Lung (tissue), 11 donors: ENCODE measurements at regions not wholly inside any gene's neighbourhood (a gene's known extent, or its start where the extent isn't known, plus 50 kb on each side); places are given as distances from the start of the nearest gene placed in this dataset.

Experiments used
- ATAC-seq: fragments of 200-7000 bp; cut with Tn5 transposase; one replicate; pipeline ENCODE4 v1.9.1; 2020; ENCODE audit warnings: moderate number of reproducible peaks; ENCODE audit not compliant: insufficient read depth, low FRiP score
- DNase-seq, 3 donors: peaks; one replicate each; pipeline ENCODE4 v3.0.0-alpha.2; 2013 to 2017
- H3K27ac ChIP-seq, 2 donors: one replicate each; pipeline ENCODE4 v1.5.1; 2013; ENCODE audit warnings: mild to moderate bottlenecking in 2 of 2, moderate library complexity in 2 of 2, control low read depth in 1 of 2, inconsistent platforms in 1 of 2, low read depth in 1 of 2, low read length in 1 of 2
- H3K27me3 ChIP-seq, 3 donors: one replicate each; pipeline ENCODE4 v1.5.1; 2013; ENCODE audit warnings: low read length in 2 of 3; ENCODE audit not compliant: control insufficient read depth in 3 of 3, insufficient read depth in 3 of 3
- H3K36me3 ChIP-seq, 4 donors: one replicate each; pipeline ENCODE4 v1.5.1; 2013; ENCODE audit warnings: low read length in 4 of 4, mild to moderate bottlenecking in 1 of 4, moderate library complexity in 1 of 4; ENCODE audit not compliant: control insufficient read depth in 4 of 4, insufficient read depth in 4 of 4
- H3K4me1 ChIP-seq, 5 donors: one replicate each; pipeline ENCODE4 v1.5.1; 2013; ENCODE audit warnings: low read length in 5 of 5, mild to moderate bottlenecking in 2 of 5, moderate library complexity in 1 of 5; ENCODE audit not compliant: control insufficient read depth in 5 of 5, insufficient read depth in 5 of 5
- H3K4me3 ChIP-seq: one replicate; pipeline ENCODE4 v1.5.1; 2013; ENCODE audit warnings: mild to moderate bottlenecking, control low read depth, moderate library complexity
- H3K9ac ChIP-seq, 2 donors: one replicate each; pipeline ENCODE4 v1.5.1; 2013; ENCODE audit warnings: low read length in 2 of 2, control low read depth in 1 of 2; ENCODE audit not compliant: insufficient read depth in 1 of 2
- H3K9me3 ChIP-seq, 4 donors: one replicate each; pipeline ENCODE4 v1.5.1; 2013; ENCODE audit warnings: low read length in 3 of 4, mild to moderate bottlenecking in 1 of 4, moderate library complexity in 1 of 4; ENCODE audit not compliant: control insufficient read depth in 4 of 4, insufficient read depth in 3 of 4
- WGBS, 2 donors: extraction: QIAGEN DNeasy Blood & Tissue Kit; methylation state at CpG; one replicate each; pipeline ENCODE4 v1.1.7; 2013; 5-methylcytosine and 5-hydroxymethylcytosine counted together
- TF ChIP-seq, protein P1 (sequence below): IDR thresholded peaks from 2 replicates; pipeline ENCODE4 v1.5.1; 2012; ENCODE audit warnings: mild to moderate bottlenecking; ENCODE audit errors: control extremely low read depth, extremely low read depth
- donor health status: control.
- donor health status: control.
- donor health status: Bipolar disorder and iron deficiency.
- donor health status: healthy.
- donor health status: DM: yes; HTN: yes; CAD: no.

DNA sequence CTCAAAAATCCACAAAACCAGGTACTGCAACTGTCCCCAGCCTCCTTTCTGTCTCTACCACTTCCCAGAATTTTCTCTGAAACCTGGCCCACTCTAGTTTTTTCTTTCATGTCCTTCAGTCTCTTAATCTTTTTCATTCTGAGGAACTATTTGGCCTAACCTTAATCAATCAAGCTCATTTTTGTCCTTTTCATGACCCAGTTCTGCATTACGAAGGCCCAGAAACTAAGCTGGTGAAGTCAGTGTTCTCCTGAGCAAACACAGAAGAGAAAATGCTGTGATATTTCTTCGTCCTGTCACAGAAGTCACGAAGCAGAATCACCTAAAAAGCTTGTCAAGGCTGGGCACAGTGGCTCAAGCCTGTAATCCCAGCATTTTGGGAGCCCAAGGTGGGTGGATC, 131.7 kb upstream of the EDNRA start:
- DNase-seq (no peak), ATAC-seq (no peak)
- H3K27ac ChIP-seq = no peak overlapping the region
- no peak overlapping the region for H3K9ac ChIP-seq
- peaks cover 0 to 7% (median 2%) of the 10 kb centered on the region in 5 donors for H3K4me1 ChIP-seq
- no peak overlapping the region for H3K4me3 ChIP-seq
- H3K27me3 ChIP-seq = no peaks in the 10 kb centered on the region
- TF ChIP-seq, protein P1, sequence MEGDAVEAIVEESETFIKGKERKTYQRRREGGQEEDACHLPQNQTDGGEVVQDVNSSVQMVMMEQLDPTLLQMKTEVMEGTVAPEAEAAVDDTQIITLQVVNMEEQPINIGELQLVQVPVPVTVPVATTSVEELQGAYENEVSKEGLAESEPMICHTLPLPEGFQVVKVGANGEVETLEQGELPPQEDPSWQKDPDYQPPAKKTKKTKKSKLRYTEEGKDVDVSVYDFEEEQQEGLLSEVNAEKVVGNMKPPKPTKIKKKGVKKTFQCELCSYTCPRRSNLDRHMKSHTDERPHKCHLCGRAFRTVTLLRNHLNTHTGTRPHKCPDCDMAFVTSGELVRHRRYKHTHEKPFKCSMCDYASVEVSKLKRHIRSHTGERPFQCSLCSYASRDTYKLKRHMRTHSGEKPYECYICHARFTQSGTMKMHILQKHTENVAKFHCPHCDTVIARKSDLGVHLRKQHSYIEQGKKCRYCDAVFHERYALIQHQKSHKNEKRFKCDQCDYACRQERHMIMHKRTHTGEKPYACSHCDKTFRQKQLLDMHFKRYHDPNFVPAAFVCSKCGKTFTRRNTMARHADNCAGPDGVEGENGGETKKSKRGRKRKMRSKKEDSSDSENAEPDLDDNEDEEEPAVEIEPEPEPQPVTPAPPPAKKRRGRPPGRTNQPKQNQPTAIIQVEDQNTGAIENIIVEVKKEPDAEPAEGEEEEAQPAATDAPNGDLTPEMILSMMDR = no peak
- WGBS, 2 donors = 69 to 70% methylated on average over 3 of the region's 3 CpGs
- H3K9me3 ChIP-seq = no peaks in the 10 kb centered on the region
- no peaks in the 10 kb centered on the region for H3K36me3 ChIP-seq

- no peak for DNase-seq
- H3K4me3 ChIP-seq = no peak overlapping the region
- no peak for ATAC-seq
- H3K27ac ChIP-seq = no peak overlapping the region
- H3K27me3 ChIP-seq = no peaks in the 10 kb centered on the region
- 94 to 95% methylated on average over 5 of the region's 5 CpGs for WGBS, 2 donors
- TF ChIP-seq, protein P1 = no peak
- H3K9ac ChIP-seq = no peak overlapping the region
- H3K9me3 ChIP-seq = no peaks in the 10 kb centered on the region
- H3K36me3 ChIP-seq = no peaks in the 10 kb centered on the region
- peaks cover 0 to 26% (median 3%) of the 10 kb centered on the region in 5 donors for H3K4me1 ChIP-seq
Observed at GRCh38 chr4:147351083-147351787, 129.7 kb upstream of the EDNRA start.

- WGBS, 2 donors = 70 to 75% methylated on average over 1 of the region's 1 CpG
- Histone ChIP-seq H3K27ac (no peak overlapping the region), H3K4me3 (no peak overlapping the region), H3K9me3 (no peaks in the 10 kb centered on the region), H3K36me3 (no peaks in the 10 kb centered on the region), H3K9ac (no peak overlapping the region), H3K27me3 (no peaks in the 10 kb centered on the region), H3K4me1 (peaks cover 0 to 28% (median 3%) of the 10 kb centered on the region in 5 donors)
- TF ChIP-seq, protein P1 = no peak
- ATAC-seq = no peak
- DNase-seq = no peak
Observed at GRCh38 chr4:147354237-147354636, 126.7 kb upstream of the EDNRA start.
